GM18508 (cell line): ENCODE measurements at regions not wholly inside any gene's neighbourhood (a gene's known extent, or its start where the extent isn't known, plus 50 kb on each side); places are given as distances from the start of the nearest gene placed in this dataset.
"Not testable (repeated sequence)": the region's sequence is repeated elsewhere in the genome, so short reads cannot be mapped to it uniquely, and the experiment has no call there.

Source experiments
- ATAC-seq: cut with Tn5 transposase; IDR thresholded peaks from one replicate; pipeline ENCODE4 v1.9.1; 2021; ENCODE audit warnings: moderate number of reproducible peaks; ENCODE audit not compliant: insufficient read depth, unreplicated experiment

DNA sequence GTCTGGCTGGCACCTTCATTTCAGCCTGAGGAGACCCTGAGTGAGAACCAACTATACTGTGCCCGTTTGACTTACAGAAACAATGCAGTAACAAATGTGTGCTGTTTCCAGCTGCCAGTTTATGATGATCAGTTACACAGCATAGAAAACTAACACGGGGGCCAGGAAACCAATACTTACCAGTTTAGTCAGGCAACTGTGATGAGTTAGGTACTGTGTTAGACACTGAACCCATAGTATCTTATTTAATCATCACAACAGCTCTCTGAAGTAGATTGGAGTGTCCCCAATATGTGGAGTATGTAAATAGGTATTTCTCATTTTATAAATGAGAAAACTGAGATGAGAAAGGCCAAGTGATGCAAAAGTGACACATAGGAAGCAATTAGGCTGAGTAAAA, 620.9 kb upstream of the KLF12 start:
- ATAC-seq: no peak

DNA sequence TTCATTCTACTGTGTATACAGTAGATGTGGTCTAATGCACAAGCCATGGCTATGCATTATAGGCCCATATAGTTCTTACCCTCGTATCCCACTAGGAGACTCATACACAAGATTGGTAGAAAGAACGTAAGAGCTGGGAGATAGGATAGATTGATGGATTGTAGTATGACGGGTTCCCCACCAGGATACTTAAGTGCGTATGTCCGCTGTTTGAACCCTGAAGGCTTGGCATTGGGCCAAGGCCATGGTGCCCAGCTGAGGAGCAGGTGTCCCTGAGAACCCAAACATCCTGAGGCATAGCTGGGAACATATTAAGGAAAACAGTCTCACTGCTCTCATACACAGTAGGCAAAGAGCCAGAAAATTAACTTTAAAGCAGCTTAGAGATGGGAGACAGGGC, 617.5 kb upstream of the KLF12 start:
- no peak for ATAC-seq

GRCh38 chr13:74747186-74747955, 613.2 kb upstream of the KLF12 start:
- ATAC-seq: no peak

GRCh38 chr13:74743992-74744391, 609.8 kb upstream of the KLF12 start:
- ATAC-seq: no peak

- no peak for ATAC-seq
Observed at GRCh38 chr13:74741732-74742131, 607.5 kb upstream of the KLF12 start.

- no peak for ATAC-seq
Observed at GRCh38 chr13:74732736-74733385, 598.7 kb upstream of the KLF12 start.

- no peak for ATAC-seq
Observed at GRCh38 chr13:74731731-74732130, 597.5 kb upstream of the KLF12 start.

DNA sequence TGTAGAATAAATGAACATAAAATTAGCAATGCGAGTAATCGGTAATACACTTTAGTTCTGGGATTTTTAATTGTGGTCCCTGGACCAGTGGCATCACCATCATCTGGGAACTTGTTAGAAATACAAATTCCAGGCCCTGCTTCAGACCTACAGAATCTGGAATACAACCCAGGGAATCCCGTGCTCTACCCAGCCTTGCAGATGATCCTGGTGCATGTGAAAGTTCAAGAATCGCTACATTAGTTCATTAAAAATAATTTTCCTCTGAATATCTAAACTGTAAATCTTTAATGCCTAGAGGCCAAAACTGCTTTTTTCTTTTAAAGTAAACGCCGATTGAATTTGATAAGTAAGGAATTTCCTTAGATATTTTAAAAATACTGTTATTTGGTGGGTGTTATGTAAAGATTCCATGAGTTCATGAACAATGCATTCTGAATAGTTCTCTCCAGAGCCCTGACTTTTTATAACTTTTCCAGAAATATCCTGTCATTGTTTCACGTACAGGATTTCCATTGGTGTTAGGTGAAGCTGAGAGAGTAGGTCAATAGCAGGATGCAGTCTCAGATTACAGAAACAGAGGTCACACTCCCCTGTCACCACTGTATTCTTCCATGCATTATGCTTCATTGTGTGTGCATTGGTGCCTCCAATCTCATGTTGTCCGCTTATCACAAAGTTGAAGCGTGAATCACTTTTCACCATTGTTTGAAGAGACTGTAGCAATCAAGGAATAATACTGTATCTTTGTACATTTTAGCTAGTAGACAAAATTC, 596.5 kb upstream of the KLF12 start:
- no peak for ATAC-seq

DNA sequence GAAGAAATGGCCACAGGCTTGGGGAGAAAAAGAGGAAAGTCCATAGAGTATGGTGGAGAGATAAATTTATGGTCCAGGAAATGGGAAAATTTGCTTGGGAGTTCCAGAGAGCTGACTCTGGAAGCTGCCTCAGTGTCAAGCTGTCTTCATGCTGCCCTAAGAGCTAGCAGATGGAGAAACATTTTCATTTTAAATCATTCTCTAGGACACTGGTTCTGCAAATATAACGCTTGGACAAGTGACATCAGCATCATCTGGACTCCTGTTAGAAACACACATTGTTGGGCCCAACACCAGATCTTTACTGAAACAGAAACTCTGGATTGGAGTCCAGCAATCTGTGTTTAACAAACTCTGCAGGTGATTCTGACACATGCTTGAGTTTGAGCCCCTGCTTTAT, 592.0 kb upstream of the KLF12 start:
- ATAC-seq: no peak

DNA sequence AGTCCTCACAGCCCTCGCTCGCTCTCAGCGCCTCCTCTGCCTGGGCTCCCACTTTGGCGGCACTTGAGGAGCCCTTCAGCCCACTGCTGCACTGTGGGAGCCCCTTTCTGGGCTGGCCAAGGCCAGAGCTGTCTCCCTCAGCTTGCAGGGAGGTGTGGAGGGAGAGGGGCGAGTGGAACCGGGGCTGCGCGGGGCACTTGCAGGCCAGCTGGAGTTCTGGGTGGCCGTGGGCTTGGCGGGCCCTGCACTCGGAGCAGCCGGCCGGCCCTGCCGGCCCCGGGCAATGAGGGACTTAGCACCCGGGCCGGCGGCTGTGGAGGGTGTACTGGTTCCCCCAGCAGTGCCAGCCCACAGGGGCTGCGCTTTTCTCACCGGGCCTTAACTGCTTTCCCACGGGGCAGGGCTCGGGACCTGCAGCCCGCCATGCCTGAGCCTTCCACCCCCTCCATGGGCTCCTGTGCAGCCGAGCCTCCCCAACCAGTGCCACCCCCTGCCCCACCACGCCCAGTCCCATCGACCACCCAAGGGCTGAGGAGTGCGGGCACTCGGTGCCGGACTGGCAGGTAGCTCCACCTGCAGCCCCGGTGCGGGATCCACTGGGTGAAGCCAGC, 584.1 kb upstream of the KLF12 start:
- not testable (repeated sequence) for ATAC-seq

DNA sequence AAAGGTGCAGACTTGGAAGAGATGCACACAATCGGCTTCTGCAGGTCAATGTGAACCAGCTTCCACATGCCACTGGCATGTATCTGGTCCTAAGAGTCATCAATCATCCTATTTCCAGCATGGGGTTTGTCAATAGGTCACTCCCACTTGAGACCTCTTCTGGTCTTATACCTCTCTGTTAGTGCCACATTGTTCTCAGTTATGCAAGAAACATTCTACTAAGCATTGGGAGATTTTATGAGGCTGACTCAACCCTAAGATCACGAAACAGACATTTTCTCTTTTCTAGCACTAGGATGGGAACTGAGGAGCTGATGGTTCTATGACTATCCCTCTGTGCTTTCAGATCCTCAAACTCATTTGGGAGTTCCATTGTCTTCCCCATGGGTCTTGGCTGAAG, 581.5 kb upstream of the KLF12 start:
- no peak for ATAC-seq

DNA sequence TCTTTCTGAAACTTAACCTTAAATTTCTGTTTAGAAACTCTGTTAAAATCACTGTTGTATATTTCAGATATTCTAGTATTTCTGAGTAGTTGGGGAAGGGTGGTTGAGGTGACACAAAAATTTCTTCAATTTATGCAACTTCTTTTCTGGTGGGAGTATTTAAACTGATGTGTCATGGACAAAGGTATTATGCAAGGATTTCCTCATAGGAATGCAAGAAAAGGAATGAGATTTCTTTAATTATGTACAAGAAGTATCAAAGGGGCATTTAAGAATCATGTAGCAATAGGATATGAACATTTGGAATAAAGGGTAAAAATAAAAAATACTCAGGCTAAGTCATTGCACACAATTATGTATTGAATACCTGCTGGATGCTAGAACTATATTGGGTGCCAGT, 575.8 kb upstream of the KLF12 start:
- ATAC-seq: no peak

GRCh38 chr13:74709226-74709625, 575.0 kb upstream of the KLF12 start:
- no peak for ATAC-seq

GRCh38 chr13:74708629-74709028, 574.4 kb upstream of the KLF12 start:
- ATAC-seq: no peak

DNA sequence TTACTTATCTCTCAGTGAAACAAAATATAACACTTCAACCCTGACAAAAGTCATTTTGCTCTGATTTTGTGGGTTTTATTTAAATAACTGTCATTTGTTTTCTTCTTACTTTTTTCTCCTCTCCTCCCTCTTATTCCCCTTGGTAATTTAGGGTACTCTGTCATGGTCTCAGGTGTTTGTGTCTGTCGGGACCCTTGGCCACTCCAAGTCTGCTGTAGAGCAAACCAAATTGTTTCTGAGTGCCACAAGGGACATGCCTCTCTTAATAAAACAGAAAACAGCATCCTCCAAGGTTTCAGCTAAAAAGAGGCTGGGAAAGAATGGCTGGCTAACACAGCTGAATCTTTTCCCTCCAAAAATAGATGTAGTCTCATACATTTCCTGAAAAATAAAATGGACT, 573.1 kb upstream of the KLF12 start:
- no peak for ATAC-seq

DNA sequence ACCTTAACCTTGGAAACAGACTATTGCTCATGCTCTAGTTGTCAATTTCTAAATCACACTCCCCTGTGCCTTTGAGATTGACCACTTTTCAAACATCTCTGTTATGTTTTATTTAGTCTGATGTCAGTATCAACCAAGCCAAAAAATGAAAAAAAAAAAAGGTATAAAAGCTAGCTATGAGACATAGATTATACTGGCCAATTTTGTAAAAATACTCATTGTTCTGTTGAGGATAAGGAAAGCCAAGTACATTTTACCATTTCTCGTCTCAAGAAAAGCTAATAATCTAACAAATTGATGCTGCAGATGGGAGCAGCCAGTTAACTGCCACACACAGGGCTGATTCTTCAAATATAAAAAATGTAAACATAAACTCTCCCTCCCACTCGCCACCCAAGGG, 572.6 kb upstream of the KLF12 start:
- no peak for ATAC-seq

- no peak for ATAC-seq
Observed at GRCh38 chr13:74705438-74705837, 571.2 kb upstream of the KLF12 start.

- no peak for ATAC-seq
Observed at GRCh38 chr13:74703855-74704387, 569.7 kb upstream of the KLF12 start.

- ATAC-seq: no peak
Observed at GRCh38 chr13:74696148-74696922, 562.1 kb upstream of the KLF12 start.
